CD8-positive, alpha-beta memory T cell (primary cell): ENCODE measurements at regions not wholly inside any gene's neighbourhood (a gene's known extent, or its start where the extent isn't known, plus 50 kb on each side); places are given as distances from the start of the nearest gene placed in this dataset.

ENCODE experiments used
- CTCF ChIA-PET: fragments of 350-600 bp; sonication (Branson Sonifier 250); formaldehyde crosslinking; loops from one replicate; lab custom pipeline; 2021; ENCODE audit warnings: antibody characterized with exemption; lab: Charles Lee
- POLR2A ChIA-PET: fragments of 350-600 bp; sonication (Branson Sonifier 250); formaldehyde crosslinking; loops from one replicate; lab custom pipeline; 2021; ENCODE audit warnings: antibody characterized with exemption; lab: Charles Lee
- DNase-seq, 5 donors: peaks; one replicate each; pipeline versions ENCODE4 v3.0.0 to v3.0.0-alpha.2; 2020 to 2022; ENCODE audit warnings: mixed read lengths in 1 of 5
- H3K27ac ChIP-seq: one replicate; pipeline ENCODE4 v1.7.0; 2013; ENCODE audit warnings: low read depth, mild to moderate bottlenecking, low read length, moderate library complexity
- H3K27me3 ChIP-seq: 2 replicates; pipeline ENCODE4 v1.7.0; 2013; ENCODE audit warnings: low read length, mild to moderate bottlenecking; ENCODE audit not compliant: insufficient read depth, poor library complexity, severe bottlenecking
- H3K36me3 ChIP-seq: 2 replicates; pipeline ENCODE4 v1.7.0; 2013; ENCODE audit warnings: mild to moderate bottlenecking, low read length, moderate library complexity; ENCODE audit not compliant: insufficient read depth
- H3K4me1 ChIP-seq: 2 replicates; pipeline ENCODE4 v1.7.0; 2013; ENCODE audit warnings: mild to moderate bottlenecking, low read length, moderate library complexity; ENCODE audit not compliant: insufficient read depth
- H3K4me3 ChIP-seq: 2 replicates; pipeline ENCODE4 v1.7.0; 2013; ENCODE audit warnings: mild to moderate bottlenecking, low read length
- H3K9me3 ChIP-seq: 2 replicates; pipeline ENCODE4 v1.7.0; 2013; ENCODE audit warnings: mild to moderate bottlenecking, low read length
- H3K27ac Mint-ChIP-seq, 8 donors: one replicate each; pipeline ENCODE4 v1.8.0; 2020 to 2021; ENCODE audit warnings: mixed read lengths in 8 of 8, mild to moderate bottlenecking in 6 of 8, inconsistent platforms in 3 of 8, moderate library complexity in 3 of 8
- H3K27me3 Mint-ChIP-seq, 2 donors: one replicate each; pipeline ENCODE4 v1.8.0; 2020 to 2021; ENCODE audit warnings: mixed read lengths in 2 of 2, mild to moderate bottlenecking in 1 of 2, moderate library complexity in 1 of 2
- H3K36me3 Mint-ChIP-seq, 3 donors: one replicate each; pipeline ENCODE4 v1.8.0; 2020 to 2021; ENCODE audit warnings: mixed read lengths in 3 of 3, inconsistent platforms in 1 of 3, mild to moderate bottlenecking in 1 of 3
- H3K4me1 Mint-ChIP-seq, 3 donors: one replicate each; pipeline ENCODE4 v1.8.0; 2020 to 2021; ENCODE audit warnings: mixed read lengths in 3 of 3, inconsistent platforms in 1 of 3, mild to moderate bottlenecking in 1 of 3
- H3K4me3 Mint-ChIP-seq, 7 donors: one replicate each; pipeline ENCODE4 v1.8.0; 2020 to 2021; ENCODE audit warnings: mixed read lengths in 7 of 7, mild to moderate bottlenecking in 6 of 7, moderate library complexity in 4 of 7, inconsistent platforms in 2 of 7
- H3K9me3 Mint-ChIP-seq, 5 donors: one replicate each; pipeline ENCODE4 v1.8.0; 2020 to 2022; ENCODE audit warnings: mixed read lengths in 5 of 5, mild to moderate bottlenecking in 3 of 5, moderate library complexity in 2 of 5, inconsistent platforms in 1 of 5

- no peak overlapping the region for H3K4me3 ChIP-seq
- H3K27ac ChIP-seq: no peak overlapping the region
- no peaks in the 10 kb centered on the region for H3K36me3 ChIP-seq
- DNase-seq: no peak
- H3K27ac Mint-ChIP-seq: no peak overlapping the region
- H3K36me3 Mint-ChIP-seq: no peaks in the 10 kb centered on the region
- H3K27me3 Mint-ChIP-seq: no peaks in the 10 kb centered on the region
- H3K4me1 Mint-ChIP-seq: no peaks in the 10 kb centered on the region
- H3K4me3 Mint-ChIP-seq: no peak overlapping the region
- H3K9me3 ChIP-seq: no peaks in the 10 kb centered on the region
- CTCF ChIA-PET: interaction anchor here (0.7 kb wide), 1 partner anchor 19 kb away, joined by 3 read pairs; no protein-coding TSS in a partner anchor
- POLR2A ChIA-PET: no interaction called here
- no peaks in the 10 kb centered on the region for H3K27me3 ChIP-seq
- H3K4me1 ChIP-seq: no peaks in the 10 kb centered on the region
- H3K9me3 Mint-ChIP-seq: peaks cover 0 to 4% (median 2%) of the 10 kb centered on the region in 5 donors
Measured at GRCh38 chr13:81203783-81204182, 862.9 kb upstream of the SPRY2 start.

GRCh38 chr13:81199956-81200355 lies 859.0 kb upstream of the SPRY2 start:
- POLR2A ChIA-PET: no interaction called here

GRCh38 chr13:81197966-81198365 lies 857.0 kb upstream of the SPRY2 start:
- H3K9me3 ChIP-seq: no peaks in the 10 kb centered on the region
- H3K4me3 Mint-ChIP-seq: no peak overlapping the region
- H3K27me3 ChIP-seq: no peaks in the 10 kb centered on the region
- peaks cover 0 to 10% (median 8%) of the 10 kb centered on the region in 5 donors for H3K9me3 Mint-ChIP-seq
- H3K4me1 ChIP-seq: no peaks in the 10 kb centered on the region
- ChIA-PET CTCF (no interaction called here), POLR2A (no interaction called here)
- no peak overlapping the region for H3K27ac ChIP-seq
- peaks cover 0 to 1% of the 10 kb centered on the region in 2 donors for H3K27me3 Mint-ChIP-seq
- H3K27ac Mint-ChIP-seq: no peak overlapping the region
- no peaks in the 10 kb centered on the region for H3K36me3 ChIP-seq
- no peak overlapping the region for H3K4me3 ChIP-seq
- no peaks in the 10 kb centered on the region for H3K4me1 Mint-ChIP-seq
- no peak for DNase-seq
- peaks cover 0 to 2% (median 0%) of the 10 kb centered on the region in 3 donors for H3K36me3 Mint-ChIP-seq

More at GRCh38 chr13:81199956-81200355, 859.0 kb upstream of the SPRY2 start:
- Histone ChIP-seq H3K4me1 (no peaks in the 10 kb centered on the region), H3K27me3 (no peaks in the 10 kb centered on the region), H3K36me3 (no peaks in the 10 kb centered on the region), H3K27ac (no peak overlapping the region), H3K4me3 (no peak overlapping the region), H3K9me3 (no peaks in the 10 kb centered on the region)
- Mint-ChIP-seq H3K27ac (no peak overlapping the region), H3K4me3 (no peak overlapping the region), H3K27me3 (peaks cover 0 to 1% of the 10 kb centered on the region in 2 donors), H3K4me1 (no peaks in the 10 kb centered on the region), H3K36me3 (peaks cover 0 to 2% (median 0%) of the 10 kb centered on the region in 3 donors), H3K9me3 (peaks cover 0 to 6% (median 4%) of the 10 kb centered on the region in 5 donors)
- DNase-seq: no peak
- CTCF ChIA-PET: no interaction called here

- Histone ChIP-seq H3K36me3 (no peaks in the 10 kb centered on the region), H3K9me3 (no peaks in the 10 kb centered on the region), H3K4me1 (no peaks in the 10 kb centered on the region), H3K27me3 (no peaks in the 10 kb centered on the region), H3K4me3 (no peak overlapping the region), H3K27ac (no peak overlapping the region)
- ChIA-PET CTCF (no interaction called here), POLR2A (no interaction called here)
- DNase-seq: no peak
- Mint-ChIP-seq H3K27me3 (peaks cover 0 to 1% of the 10 kb centered on the region in 2 donors), H3K4me3 (no peak overlapping the region), H3K4me1 (no peaks in the 10 kb centered on the region), H3K36me3 (peaks cover 0 to 2% (median 0%) of the 10 kb centered on the region in 3 donors), H3K27ac (no peak overlapping the region), H3K9me3 (peaks cover 0 to 10% (median 7%) of the 10 kb centered on the region in 5 donors)
Measured at GRCh38 chr13:81197483-81197882, 856.6 kb upstream of the SPRY2 start.

GRCh38 chr13:81194362-81194761 lies 853.4 kb upstream of the SPRY2 start:
- no peaks in the 10 kb centered on the region for H3K36me3 ChIP-seq
- no peak for DNase-seq
- peaks cover 0 to 1% of the 10 kb centered on the region in 2 donors for H3K27me3 Mint-ChIP-seq
- H3K4me1 Mint-ChIP-seq: no peaks in the 10 kb centered on the region
- ChIA-PET POLR2A (no interaction called here), CTCF (no interaction called here)
- H3K27ac ChIP-seq: no peak overlapping the region
- no peak overlapping the region for H3K4me3 Mint-ChIP-seq
- H3K36me3 Mint-ChIP-seq: peaks cover 0 to 2% (median 0%) of the 10 kb centered on the region in 3 donors
- H3K4me1 ChIP-seq: no peaks in the 10 kb centered on the region
- no peak overlapping the region for H3K4me3 ChIP-seq
- H3K9me3 ChIP-seq: no peaks in the 10 kb centered on the region
- H3K27me3 ChIP-seq: no peaks in the 10 kb centered on the region
- H3K27ac Mint-ChIP-seq: no peak overlapping the region
- peaks cover 0 to 10% (median 4%) of the 10 kb centered on the region in 5 donors for H3K9me3 Mint-ChIP-seq

GRCh38 chr13:81184556-81185265 lies 843.8 kb upstream of the SPRY2 start:
- CTCF ChIA-PET: no interaction called here
- H3K27ac ChIP-seq: no peak overlapping the region

GRCh38 chr13:81172603-81173002 lies 831.7 kb upstream of the SPRY2 start:
- no peaks in the 10 kb centered on the region for H3K36me3 Mint-ChIP-seq
- no peaks in the 10 kb centered on the region for H3K4me1 Mint-ChIP-seq
- CTCF ChIA-PET: no interaction called here
- H3K27me3 Mint-ChIP-seq: no peaks in the 10 kb centered on the region
- Histone ChIP-seq H3K36me3 (no peaks in the 10 kb centered on the region), H3K4me3 (no peak overlapping the region), H3K27ac (no peak overlapping the region), H3K4me1 (no peaks in the 10 kb centered on the region), H3K9me3 (no peaks in the 10 kb centered on the region), H3K27me3 (no peaks in the 10 kb centered on the region)
- H3K9me3 Mint-ChIP-seq: peaks cover 0 to 6% (median 0%) of the 10 kb centered on the region in 5 donors
- POLR2A ChIA-PET: no interaction called here
- no peak for DNase-seq
- H3K27ac Mint-ChIP-seq: no peak overlapping the region
- no peak overlapping the region for H3K4me3 Mint-ChIP-seq

More at GRCh38 chr13:81184556-81185265, 843.8 kb upstream of the SPRY2 start:
- POLR2A ChIA-PET: no interaction called here
- no peaks in the 10 kb centered on the region for H3K9me3 ChIP-seq
- Mint-ChIP-seq H3K27ac (no peak overlapping the region), H3K4me1 (no peaks in the 10 kb centered on the region), H3K27me3 (no peaks in the 10 kb centered on the region), H3K36me3 (no peaks in the 10 kb centered on the region), H3K4me3 (no peak overlapping the region), H3K9me3 (peaks cover 0 to 23% (median 0%) of the 10 kb centered on the region in 5 donors)
- H3K27me3 ChIP-seq: no peaks in the 10 kb centered on the region
- H3K36me3 ChIP-seq: no peaks in the 10 kb centered on the region
- no peak for DNase-seq
- H3K4me1 ChIP-seq: no peaks in the 10 kb centered on the region
- H3K4me3 ChIP-seq: no peak overlapping the region

GRCh38 chr13:81171065-81171647 lies 830.2 kb upstream of the SPRY2 start:
- H3K36me3 Mint-ChIP-seq: no peaks in the 10 kb centered on the region
- H3K4me1 Mint-ChIP-seq: no peaks in the 10 kb centered on the region
- H3K4me3 Mint-ChIP-seq: no peak overlapping the region
- Histone ChIP-seq H3K27ac (no peak overlapping the region), H3K4me1 (no peaks in the 10 kb centered on the region), H3K27me3 (no peaks in the 10 kb centered on the region), H3K4me3 (no peak overlapping the region), H3K36me3 (no peaks in the 10 kb centered on the region), H3K9me3 (no peaks in the 10 kb centered on the region)
- peaks cover 0 to 12% (median 2%) of the 10 kb centered on the region in 5 donors for H3K9me3 Mint-ChIP-seq
- DNase-seq: no peak
- no peaks in the 10 kb centered on the region for H3K27me3 Mint-ChIP-seq
- H3K27ac Mint-ChIP-seq: no peak overlapping the region
- CTCF ChIA-PET: no interaction called here
- POLR2A ChIA-PET: no interaction called here
